H1 (cell line): ENCODE measurements at regions not wholly inside any gene's neighbourhood (a gene's known extent, or its start where the extent isn't known, plus 50 kb on each side); places are given as distances from the start of the nearest gene placed in this dataset.
A peak's percentile ranks its signal among the peaks of the same experiment; 100 is the strongest.

ENCODE experiments used
- CTCF ChIA-PET: fragments of 300-600 bp; sonication (Branson Sonifier 250); formaldehyde crosslinking; loops from one replicate; lab custom pipeline; 2021; ENCODE audit not compliant: partially characterized antibody; lab: Charles Lee
- POLR2A ChIA-PET: fragments of 300-600 bp; sonication (Branson Sonifier 250); formaldehyde crosslinking; loops from one replicate; lab custom pipeline; 2021; ENCODE audit warnings: inconsistent platforms; ENCODE audit not compliant: partially characterized antibody; lab: Charles Lee
- DNase-seq, 2 experiments: peaks; one replicate each; pipeline versions ENCODE4 v3.0.0 to v3.0.0-alpha.2; 2010 to 2022; ENCODE audit warnings: low spot score in 2 of 2, low read depth in 1 of 2, mixed read lengths in 1 of 2
- FAIRE-seq: peaks from 2 replicates; lab custom pipeline; 2011; peaks lifted over from hg19 to GRCh38; lab: Jason Lieb, UNC
- H2AFZ ChIP-seq: 2 replicates; pipeline ENCODE4 v1.8.1; 2012; ENCODE audit warnings: low read length, inconsistent platforms
- H2AK5ac ChIP-seq: 2 replicates; pipeline ENCODE4 v1.6.1; 2013; ENCODE audit warnings: low read depth, low read length
- H2BK120ac ChIP-seq: replicated peaks from 2 replicates; pipeline ENCODE3; 2013; ENCODE audit warnings: low read depth, low read length, inconsistent platforms
- H2BK12ac ChIP-seq: 2 replicates; pipeline ENCODE4 v1.6.1; 2013; ENCODE audit warnings: low read depth, low read length
- H2BK15ac ChIP-seq: 2 replicates; pipeline ENCODE4 v1.6.1; 2013; ENCODE audit warnings: low read length
- H2BK20ac ChIP-seq: 2 replicates; pipeline ENCODE4 v1.6.1; 2013; ENCODE audit warnings: low read length
- H2BK5ac ChIP-seq: 2 replicates; pipeline ENCODE4 v1.6.1; 2013; ENCODE audit warnings: low read depth, low read length
- H3K14ac ChIP-seq: 2 replicates; pipeline ENCODE4 v1.6.1; 2013; ENCODE audit warnings: inconsistent platforms; ENCODE audit not compliant: insufficient read length
- H3K18ac ChIP-seq: 2 replicates; pipeline ENCODE4 v1.6.1; 2013; ENCODE audit warnings: low read length; ENCODE audit errors: extremely low read depth
- H3K23ac ChIP-seq: 2 replicates; pipeline ENCODE4 v1.6.1; 2013; ENCODE audit warnings: inconsistent platforms; ENCODE audit not compliant: insufficient read length
- H3K23me2 ChIP-seq: 2 replicates; pipeline ENCODE4 v1.6.1; 2013; ENCODE audit warnings: low read depth, low read length
- H3K27ac ChIP-seq: 2 replicates; pipeline ENCODE4 v1.6.1; 2011; ENCODE audit warnings: low read depth, low read length, inconsistent platforms
- H3K27me3 ChIP-seq, 4 experiments: replicated peaks in 1 of 4; 1 replicate in 1 of 4; 2 replicates in 3 of 4; pipeline versions ENCODE4 v1.6.1 to v1.8.1; 2011 to 2013; ENCODE audit warnings: low read length in 3 of 4, mild to moderate bottlenecking in 3 of 4, inconsistent platforms in 2 of 4, mixed read lengths in 2 of 4, moderate library complexity in 1 of 4; ENCODE audit not compliant: control insufficient read depth in 3 of 4, insufficient read depth in 3 of 4; ENCODE audit errors: extremely low read depth in 1 of 4
- H3K36me3 ChIP-seq, 4 experiments: 2 replicates each; pipeline versions ENCODE4 v1.6.1 to v1.8.1; 2011 to 2013; ENCODE audit warnings: mild to moderate bottlenecking in 4 of 4, low read length in 3 of 4, moderate library complexity in 2 of 4, control low read depth in 1 of 4, inconsistent platforms in 1 of 4; ENCODE audit not compliant: insufficient read depth in 4 of 4, control insufficient read depth in 2 of 4
- H3K4ac ChIP-seq: replicated peaks from 2 replicates; pipeline ENCODE3; 2013; ENCODE audit warnings: low read length, low read depth, mixed read lengths, inconsistent platforms; ENCODE audit not compliant: insufficient read length
- H3K4me1 ChIP-seq, 4 experiments: replicated peaks in 1 of 4; 1 replicate in 1 of 4; 2 replicates in 3 of 4; pipeline versions ENCODE4 v1.6.1 to v1.8.1; 2011 to 2013; ENCODE audit warnings: low read length in 3 of 4, inconsistent platforms in 2 of 4, mixed read lengths in 1 of 4; ENCODE audit not compliant: insufficient read depth in 4 of 4, control insufficient read depth in 3 of 4
- H3K4me2 ChIP-seq, 2 experiments: 2 replicates each; pipeline versions ENCODE4 v1.6.1 to v1.8.1; 2011 to 2013; ENCODE audit warnings: low read depth in 2 of 2, low read length in 2 of 2, control low read depth in 1 of 2, inconsistent platforms in 1 of 2, mild to moderate bottlenecking in 1 of 2; ENCODE audit not compliant: insufficient read depth in 1 of 2
- H3K4me3 ChIP-seq, 4 experiments: fragments of 200-600, 300-600 bp in 1 of 4; sonication (generic), shearing (Covaris generic), sonication (Bioruptor Twin) in 1 of 4; 2 replicates each; pipeline versions ENCODE4 v1.5.1 to v1.8.1; 2011 to 2016; ENCODE audit warnings: low read length in 4 of 4, low read depth in 3 of 4, control low read depth in 2 of 4, inconsistent platforms in 2 of 4, mild to moderate bottlenecking in 2 of 4, mixed read lengths in 1 of 4, moderate library complexity in 1 of 4; ENCODE audit not compliant: insufficient read depth in 2 of 4; ENCODE audit errors: extremely low read depth in 1 of 4
- H3K56ac ChIP-seq: replicated peaks from 2 replicates; pipeline ENCODE3; 2013; ENCODE audit warnings: low read depth, mild to moderate bottlenecking, mixed read lengths, low read length, inconsistent platforms; ENCODE audit not compliant: insufficient read length
- H3K79me1 ChIP-seq: 2 replicates; pipeline ENCODE4 v1.6.1; 2013; ENCODE audit warnings: low read depth, low read length, control low read depth
- H3K79me2 ChIP-seq, 2 experiments: 2 replicates each; pipeline versions ENCODE4 v1.6.1 to v1.8.1; 2012 to 2013; ENCODE audit warnings: low read length in 2 of 2, mild to moderate bottlenecking in 2 of 2, inconsistent platforms in 1 of 2; ENCODE audit not compliant: insufficient read depth in 2 of 2, control insufficient read depth in 1 of 2
- H3K9ac ChIP-seq, 4 experiments: replicated peaks in 1 of 4; 1 replicate in 1 of 4; 2 replicates in 3 of 4; pipeline versions ENCODE4 v1.6.1 to v1.8.1; 2011 to 2013; ENCODE audit warnings: low read depth in 3 of 4, low read length in 3 of 4, control low read depth in 2 of 4, mild to moderate bottlenecking in 2 of 4, moderate library complexity in 2 of 4, inconsistent platforms in 1 of 4; ENCODE audit errors: extremely low read depth in 1 of 4
- H3K9me3 ChIP-seq, 2 experiments: 2 replicates each; pipeline versions ENCODE4 v1.6.1 to v1.8.1; 2012 to 2013; ENCODE audit warnings: mild to moderate bottlenecking in 2 of 2, moderate library complexity in 2 of 2, control low read depth in 1 of 2, inconsistent platforms in 1 of 2, low read depth in 1 of 2, low read length in 1 of 2, mixed read lengths in 1 of 2; ENCODE audit not compliant: insufficient read depth in 2 of 2
- H4K20me1 ChIP-seq, 2 experiments: replicated peaks in 1 of 2; 2 replicates each; pipeline versions ENCODE3 to v1.8.1; 2011 to 2013; ENCODE audit warnings: inconsistent platforms in 2 of 2, low read length in 2 of 2, mild to moderate bottlenecking in 1 of 2; ENCODE audit not compliant: insufficient read depth in 2 of 2, control insufficient read depth in 1 of 2
- H4K5ac ChIP-seq: 2 replicates; pipeline ENCODE4 v1.6.1; 2013; ENCODE audit warnings: low read length, low read depth, mixed read lengths, inconsistent platforms; ENCODE audit not compliant: insufficient read length
- H4K8ac ChIP-seq: 2 replicates; pipeline ENCODE4 v1.8.0; 2013; ENCODE audit warnings: mild to moderate bottlenecking, moderate library complexity, low read length, inconsistent platforms; ENCODE audit not compliant: insufficient read depth; ENCODE audit errors: extremely low read depth
- H4K91ac ChIP-seq: replicated peaks from 2 replicates; pipeline ENCODE3; 2013; ENCODE audit warnings: low read length, mixed read lengths, inconsistent platforms; ENCODE audit not compliant: insufficient read length
- MAFK ChIP-seq: IDR thresholded peaks from 2 replicates; pipeline ENCODE4 v1.6.1; 2012; ENCODE audit warnings: low read depth, mild to moderate bottlenecking, improper control_type of control experiment, low read length
- RAD21 ChIP-seq, 2 experiments: IDR thresholded peaks in 1 of 2; conservative IDR thresholded peaks in 1 of 2; 2 replicates each; pipeline ENCODE4 v1.6.1; 2011; ENCODE audit warnings: low read depth in 2 of 2, low read length in 2 of 2, improper control_type of control experiment in 1 of 2, inconsistent platforms in 1 of 2, mild to moderate bottlenecking in 1 of 2, moderate library complexity in 1 of 2
- SP4 ChIP-seq: IDR thresholded peaks from 2 replicates; pipeline ENCODE4 v1.6.1; 2012; ENCODE audit warnings: low read length, inconsistent platforms
- WGBS, 2 experiments: shearing (Covaris generic) in 1 of 2; methylation state at CpG; one replicate each; pipeline versions ENCODE4 v1.1.6 to v1.1.7; 2013 to 2015; ENCODE audit warnings: low lambda C conversion rate in 2 of 2, mixed read lengths in 2 of 2, inconsistent platforms in 1 of 2, low coverage in 1 of 2, missing lambda C conversion rate in 1 of 2; ENCODE audit not compliant: insufficient replicate concordance in 2 of 2, insufficient coverage in 1 of 2, insufficient read length in 1 of 2; ENCODE audit errors: extremely low coverage in 1 of 2, missing lambda C conversion rate in 1 of 2; 5-methylcytosine and 5-hydroxymethylcytosine counted together
- TF ChIP-seq, protein P1 (sequence below): IDR thresholded peaks from 2 replicates; pipeline ENCODE4 v1.6.1; 2011; ENCODE audit warnings: low read depth, mild to moderate bottlenecking, low read length; ENCODE audit not compliant: insufficient read depth

DNA sequence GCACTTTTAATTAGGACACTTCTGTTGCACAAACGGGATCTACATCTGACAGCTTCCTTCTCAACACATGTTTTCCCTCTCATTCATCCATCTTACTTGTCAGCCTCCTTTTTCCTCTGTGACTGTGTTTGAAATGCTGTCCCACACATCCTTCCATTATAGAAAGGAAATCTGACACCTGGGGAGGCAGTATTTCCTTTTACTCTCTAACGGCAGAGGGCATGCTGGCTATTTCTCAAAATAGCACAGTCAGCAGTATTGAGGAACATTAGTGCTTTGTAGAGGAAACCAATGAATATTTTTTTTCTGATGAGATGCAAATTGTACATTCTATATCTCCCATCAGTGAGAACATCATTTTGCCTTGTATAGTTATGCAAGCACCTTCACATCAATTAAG, 668.7 kb downstream of the SLC4A3 start:
- H3K4me2 ChIP-seq = no peak overlapping the region
- H3K79me1 ChIP-seq = no peaks in the 10 kb centered on the region
- H3K4me3 ChIP-seq = no peak overlapping the region
- no peak overlapping the region for H2BK15ac ChIP-seq
- POLR2A ChIA-PET = interaction anchor here (0.6 kb wide), 1 partner anchor 28 kb away, joined by 3 read pairs; no protein-coding TSS in a partner anchor
- CTCF ChIA-PET = interaction anchor here (0.9 to 1.2 kb wide), 3 partner anchors 14 to 90 kb away, joined by 3 read pairs; no protein-coding TSS in a partner anchor
- WGBS, 2 experiments = 67% methylated on average over 2 of the region's 2 CpGs; no CpG with 5 or more reads in 1 of the 2 experiments
- no peak overlapping the region for H4K5ac ChIP-seq
- no peak overlapping the region for H3K18ac ChIP-seq
- no peaks in the 10 kb centered on the region for H3K79me2 ChIP-seq
- TF ChIP-seq RAD21 (IDR thresholded peaks at IDR 0.05 in 1 of 2, conservative IDR thresholded peaks at IDR 0.05 in 1 of 2; ENCODE audit: low read depth in 2 of 2, low read length in 2 of 2) (peak in 1 of 2 experiments; percentile 12; a peak in 1 of 4 replicates), MAFK (peak; percentile 99), SP4 (no peak)
- TF ChIP-seq, protein P1, sequence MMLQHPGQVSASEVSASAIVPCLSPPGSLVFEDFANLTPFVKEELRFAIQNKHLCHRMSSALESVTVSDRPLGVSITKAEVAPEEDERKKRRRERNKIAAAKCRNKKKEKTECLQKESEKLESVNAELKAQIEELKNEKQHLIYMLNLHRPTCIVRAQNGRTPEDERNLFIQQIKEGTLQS = no peak
- no peaks in the 10 kb centered on the region for H4K20me1 ChIP-seq
- no peaks in the 10 kb centered on the region; a peak in 1 of 7 replicates for H3K27me3 ChIP-seq
- no peak overlapping the region for H3K4ac ChIP-seq
- DNase-seq (no peak), FAIRE-seq (no peak)
- no peak overlapping the region for H2BK120ac ChIP-seq
- no peaks in the 10 kb centered on the region for H3K23me2 ChIP-seq
- no peak overlapping the region for H3K27ac ChIP-seq
- H4K8ac ChIP-seq = no peak overlapping the region
- no peaks in the 10 kb centered on the region for H3K9me3 ChIP-seq
- peaks cover 0 to 2% (median 0%) of the 10 kb centered on the region in 4 experiments; a peak in 1 of 7 replicates for H3K4me1 ChIP-seq
- no peak overlapping the region for H3K14ac ChIP-seq
- H3K36me3 ChIP-seq = no peaks in the 10 kb centered on the region
- H2AFZ ChIP-seq = no peak overlapping the region
- H3K9ac ChIP-seq = no peak overlapping the region
- H2BK12ac ChIP-seq = no peak overlapping the region
- H2BK20ac ChIP-seq = no peak overlapping the region
- no peak overlapping the region for H4K91ac ChIP-seq
- no peak overlapping the region for H3K56ac ChIP-seq
- no peak overlapping the region for H2AK5ac ChIP-seq
- H3K23ac ChIP-seq = no peak overlapping the region
- H2BK5ac ChIP-seq = no peak overlapping the region
